ENCODE measurements at regions not wholly inside any gene's neighbourhood (a gene's known extent, or its start where the extent isn't known, plus 50 kb on each side); places are given as distances from the start of the nearest gene placed in this dataset.
A peak's percentile ranks its signal among the peaks of the same experiment; 100 is the strongest.

- peak; percentile 9 to 60 (median 55) for ATAC-seq
- H3K27me3 ChIP-seq (ENCODE audit: insufficient read depth in 3 of 3, low read length in 2 of 3): peaks cover 0 to 63% (median 9%) of the 10 kb centered on the region in 3 donors
These were observed 73.6 kb downstream of the METRNL start for GRCh38 chr17:83152745-83153611.

GRCh38 chr17:83153681-83154310, 74.4 kb downstream of the METRNL start:
- no peak for TF ChIP-seq CTCF (IDR thresholded peaks at IDR 0.05)
- ATAC-seq: peak in 2 of 4 donors; percentile 9 to 12
- Histone ChIP-seq H3K27me3 (ENCODE audit: insufficient read depth in 3 of 3, low read length in 2 of 3) (peaks cover 0 to 59% (median 9%) of the 10 kb centered on the region in 3 donors), H3K27ac (no peak overlapping the region), H3K9me3 (no peaks in the 10 kb centered on the region), H3K4me1 (peaks cover 5% of the 10 kb centered on the region), H3K4me3 (no peak overlapping the region), H3K36me3 (ENCODE audit: insufficient read depth in 1 of 2, low read depth in 1 of 2) (no peaks in the 10 kb centered on the region)
- DNase-seq: no peak
- 59 to 70% (median 62%) methylated on average over 29 of the region's 29 CpGs for WGBS, 3 donors
- intact Hi-C loops (cut with DNase I): no loop called here

More at GRCh38 chr17:83152745-83153611, 73.6 kb downstream of the METRNL start:
- no peak overlapping the region for H3K27ac ChIP-seq
- TF ChIP-seq CTCF (IDR thresholded peaks at IDR 0.05): no peak
- DNase-seq: peak; percentile 67 to 83
- H3K4me3 ChIP-seq: no peak overlapping the region
- H3K4me1 ChIP-seq: peaks cover 5% of the 10 kb centered on the region
- WGBS, 3 donors: 32 to 45% (median 33%) methylated on average over 51 to 64 of the region's 64 CpGs
- H3K9me3 ChIP-seq: no peaks in the 10 kb centered on the region
- no peaks in the 10 kb centered on the region for H3K36me3 ChIP-seq (ENCODE audit: insufficient read depth in 1 of 2, low read depth in 1 of 2)
- intact Hi-C loops (cut with DNase I): no loop called here

GRCh38 chr17:83154311-83155127, 75.1 kb downstream of the METRNL start:
- ATAC-seq (no peak), DNase-seq (peak in 1 of 2 donors; percentile 30)
- TF ChIP-seq CTCF (IDR thresholded peaks at IDR 0.05): no peak
- H3K9me3 ChIP-seq: no peaks in the 10 kb centered on the region
- no peak overlapping the region for H3K27ac ChIP-seq
- WGBS, 3 donors: 61 to 76% (median 69%) methylated on average over 9 of the region's 9 CpGs
- no peak overlapping the region for H3K4me3 ChIP-seq
- H3K4me1 ChIP-seq: peaks cover 5% of the 10 kb centered on the region
- peaks cover 0 to 62% (median 7%) of the 10 kb centered on the region in 3 donors for H3K27me3 ChIP-seq (ENCODE audit: insufficient read depth in 3 of 3, low read length in 2 of 3)
- intact Hi-C loops (cut with DNase I): no loop called here
- H3K36me3 ChIP-seq (ENCODE audit: insufficient read depth in 1 of 2, low read depth in 1 of 2): no peaks in the 10 kb centered on the region

GRCh38 chr17:83155128-83156121, 76.0 kb downstream of the METRNL start:
- no peaks in the 10 kb centered on the region for H3K9me3 ChIP-seq
- H3K27ac ChIP-seq: no peak overlapping the region
- no peak for TF ChIP-seq CTCF (IDR thresholded peaks at IDR 0.05)
- intact Hi-C loops (cut with DNase I): no loop called here
- H3K36me3 ChIP-seq (ENCODE audit: insufficient read depth in 1 of 2, low read depth in 1 of 2): no peaks in the 10 kb centered on the region
- WGBS, 3 donors: 46 to 61% (median 49%) methylated on average over 32 of the region's 32 CpGs
- no peak overlapping the region for H3K4me3 ChIP-seq
- peaks cover 5% of the 10 kb centered on the region for H3K4me1 ChIP-seq
- H3K27me3 ChIP-seq (ENCODE audit: insufficient read depth in 3 of 3, low read length in 2 of 3): peaks cover 0 to 68% (median 10%) of the 10 kb centered on the region in 3 donors
- DNase-seq: peak; percentile 48 to 64
- peak in 3 of 4 donors; percentile 38 to 54 (median 45) for ATAC-seq

All from psoas muscle (tissue), 7 donors.